HG03175 (cell line): ENCODE measurements at regions not wholly inside any gene's neighbourhood (a gene's known extent, or its start where the extent isn't known, plus 50 kb on each side); places are given as distances from the start of the nearest gene placed in this dataset.

ENCODE experiments used
- ATAC-seq: cut with Tn5 transposase; IDR thresholded peaks from one replicate; pipeline ENCODE4 v1.9.1; 2021; ENCODE audit warnings: mild to moderate bottlenecking, moderate library complexity; ENCODE audit not compliant: unreplicated experiment

DNA sequence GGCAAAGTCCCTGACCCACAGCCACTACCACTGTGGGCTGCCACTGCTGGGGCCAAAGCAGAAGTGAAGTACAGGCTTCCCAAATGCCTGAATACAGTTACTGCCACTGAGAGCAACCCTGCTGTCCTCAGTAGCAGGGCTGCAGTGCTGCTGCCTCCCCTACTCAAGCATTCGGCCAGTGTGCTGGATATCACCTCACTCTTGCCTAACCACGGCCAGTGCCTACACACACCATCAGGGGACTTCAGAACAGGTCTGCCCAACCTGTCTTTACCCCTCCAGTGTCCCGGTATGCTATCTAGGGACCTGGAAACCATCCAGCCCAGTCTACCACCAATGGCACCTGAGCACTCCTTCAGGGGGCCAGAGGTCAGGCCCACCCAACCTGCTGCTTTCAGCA is 261.5 kb upstream of the COL8A1 start:
- ATAC-seq: no peak

- ATAC-seq: no peak
Observed at GRCh38 chr3:99373846-99374210, 264.6 kb upstream of the COL8A1 start.

DNA sequence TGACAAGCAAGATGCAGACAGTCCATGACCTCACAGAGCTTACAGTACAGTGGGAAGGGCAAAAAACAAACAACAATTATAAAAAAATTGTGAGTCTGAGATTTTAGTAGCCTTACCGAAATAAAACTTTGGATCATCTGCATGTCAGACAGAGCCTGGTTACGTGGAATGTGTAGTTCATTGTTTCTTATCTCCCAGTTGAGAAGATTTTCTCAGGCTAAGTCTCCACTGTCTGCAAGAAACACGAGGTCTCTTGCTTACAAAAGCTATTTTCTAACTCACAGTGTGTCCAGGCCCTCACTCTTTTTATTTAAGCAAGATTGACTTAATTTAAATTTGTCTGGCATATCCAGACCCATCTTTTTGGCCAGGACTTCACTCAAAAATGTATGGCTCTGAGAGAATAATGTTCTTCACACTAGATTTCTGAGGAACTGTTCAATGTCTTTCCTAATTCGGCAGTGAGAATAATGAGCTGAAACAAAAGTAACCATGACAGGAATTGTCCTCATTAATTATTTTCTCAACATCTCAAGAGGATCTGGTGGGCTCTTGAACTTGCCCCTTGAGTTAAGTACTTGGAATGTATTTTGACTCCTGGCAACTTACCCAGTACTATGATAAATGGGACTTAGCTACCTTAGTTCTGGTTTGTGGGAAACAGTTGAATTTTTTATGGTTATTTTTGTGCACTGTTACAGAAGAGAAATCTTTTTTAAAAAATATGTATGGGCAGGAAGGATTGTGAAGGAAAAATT is 265.1 kb upstream of the COL8A1 start:
- ATAC-seq: no peak

GRCh38 chr3:99366663-99367429 is 271.5 kb upstream of the COL8A1 start:
- no peak for ATAC-seq

DNA sequence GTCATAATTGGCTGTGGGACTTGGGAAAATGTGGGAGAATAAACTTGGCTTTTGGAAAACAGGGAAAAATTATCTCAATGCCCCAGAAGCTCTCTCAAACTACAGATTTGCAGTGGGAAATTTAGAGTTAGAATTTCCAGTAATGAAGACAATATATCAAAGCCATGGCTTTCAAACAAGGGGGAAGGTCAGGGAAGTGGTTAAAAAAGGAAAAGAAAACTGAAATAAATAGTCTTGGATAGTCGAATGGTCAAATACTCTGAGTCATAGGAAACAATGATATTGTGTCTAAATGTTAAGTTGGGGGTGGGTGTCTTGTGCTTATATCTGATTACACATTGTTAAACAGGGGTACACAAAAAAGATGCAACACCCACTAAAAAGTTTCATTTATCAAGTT is 272.4 kb upstream of the COL8A1 start:
- ATAC-seq: no peak

- ATAC-seq: no peak
Observed at GRCh38 chr3:99365396-99365795, 273.0 kb upstream of the COL8A1 start.

DNA sequence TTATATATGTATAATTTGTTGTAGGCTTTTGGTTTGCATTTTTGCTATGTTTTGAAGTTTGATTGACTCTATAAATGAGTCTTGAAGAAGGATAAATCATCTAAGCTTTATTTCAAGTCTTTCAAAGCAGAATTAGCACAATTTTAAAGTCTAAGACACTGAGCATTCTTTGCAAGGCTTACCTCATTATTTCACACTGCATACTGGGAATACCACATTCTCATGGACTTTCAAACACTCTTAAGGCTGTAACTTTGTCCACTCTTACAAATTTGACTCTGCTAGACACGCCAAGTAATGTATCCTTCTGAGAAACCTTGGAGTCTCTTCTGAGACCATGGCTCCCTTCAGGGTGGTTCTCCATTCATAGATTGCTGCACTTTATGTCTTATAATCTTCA is 281.3 kb upstream of the COL8A1 start:
- ATAC-seq: no peak

DNA sequence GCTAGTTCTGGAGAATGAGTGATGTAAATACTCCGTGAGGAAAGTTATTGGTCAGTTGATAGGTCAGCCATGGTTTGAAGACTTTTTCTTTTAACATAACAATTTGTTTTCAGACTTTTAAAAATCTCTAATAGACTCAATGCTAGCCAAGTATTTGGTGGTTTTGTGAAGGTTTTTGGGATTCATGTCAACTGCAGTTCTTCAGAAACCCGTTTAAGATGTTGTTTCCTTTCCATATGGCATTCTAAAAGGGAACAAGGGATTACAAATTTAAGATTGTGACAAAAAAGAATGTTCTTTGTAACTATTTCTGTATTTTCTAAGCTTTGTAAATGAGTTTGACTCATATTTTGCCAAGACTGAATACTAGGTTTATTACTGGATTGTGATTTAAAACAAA is 281.7 kb upstream of the COL8A1 start:
- no peak for ATAC-seq

- ATAC-seq: no peak
Observed at GRCh38 chr3:99355465-99355864, 282.9 kb upstream of the COL8A1 start.

DNA sequence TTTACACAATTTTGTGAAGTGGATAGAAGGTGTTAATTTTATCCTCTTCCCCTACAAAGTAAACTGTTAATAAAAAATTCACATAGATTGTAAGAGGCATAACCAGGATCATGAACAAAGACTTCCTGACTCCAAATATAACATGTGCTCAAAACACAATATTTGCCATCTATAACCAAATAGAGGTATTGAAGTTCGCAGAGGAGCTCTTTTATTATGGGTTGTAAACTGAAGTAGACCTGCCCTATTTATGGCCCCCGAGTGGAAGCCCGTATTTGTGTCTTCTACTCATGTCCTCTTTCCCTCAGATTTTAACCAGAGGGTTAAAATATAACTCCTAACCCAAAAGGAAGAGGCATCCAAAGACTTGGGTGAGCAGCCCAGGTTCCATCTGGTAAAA is 285.6 kb upstream of the COL8A1 start:
- ATAC-seq: no peak

DNA sequence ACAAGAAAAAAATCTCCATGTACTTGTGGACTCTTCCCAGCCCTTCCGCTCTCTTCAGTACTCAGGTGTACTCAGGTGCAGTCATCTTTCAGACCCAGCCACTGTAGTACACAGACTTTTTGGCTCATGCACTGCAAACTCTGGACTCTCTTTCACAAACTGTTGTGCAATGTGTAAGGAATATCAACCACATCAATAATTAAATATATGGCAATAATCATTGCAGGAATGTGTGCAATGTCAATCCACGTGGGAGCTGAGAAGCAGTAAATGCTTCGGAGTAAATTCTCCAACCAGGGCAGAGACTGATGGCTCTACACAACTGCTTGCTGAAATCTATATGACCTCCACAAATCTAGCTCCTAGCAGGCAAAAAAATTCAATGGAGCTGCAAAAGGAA is 287.3 kb upstream of the COL8A1 start:
- ATAC-seq: no peak

DNA sequence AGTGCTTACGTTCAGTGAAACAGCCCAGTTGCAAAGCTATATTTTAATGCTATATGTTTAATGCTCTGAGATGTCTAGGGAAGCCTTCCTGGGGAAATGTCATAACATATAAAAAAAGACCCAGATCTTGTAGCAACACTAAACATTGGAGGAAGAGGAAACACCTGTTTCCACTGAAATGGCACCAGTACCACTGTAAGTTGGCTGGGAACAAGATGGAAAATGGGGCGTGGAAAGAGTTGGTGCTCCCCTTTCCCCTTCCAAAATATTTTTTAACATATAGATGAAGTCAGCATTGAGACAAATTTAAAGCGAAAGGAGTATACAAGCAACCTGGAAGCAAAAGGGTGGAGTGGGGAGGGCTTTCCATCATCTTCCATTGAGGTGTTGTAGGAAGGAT is 289.9 kb upstream of the COL8A1 start:
- ATAC-seq: no peak

DNA sequence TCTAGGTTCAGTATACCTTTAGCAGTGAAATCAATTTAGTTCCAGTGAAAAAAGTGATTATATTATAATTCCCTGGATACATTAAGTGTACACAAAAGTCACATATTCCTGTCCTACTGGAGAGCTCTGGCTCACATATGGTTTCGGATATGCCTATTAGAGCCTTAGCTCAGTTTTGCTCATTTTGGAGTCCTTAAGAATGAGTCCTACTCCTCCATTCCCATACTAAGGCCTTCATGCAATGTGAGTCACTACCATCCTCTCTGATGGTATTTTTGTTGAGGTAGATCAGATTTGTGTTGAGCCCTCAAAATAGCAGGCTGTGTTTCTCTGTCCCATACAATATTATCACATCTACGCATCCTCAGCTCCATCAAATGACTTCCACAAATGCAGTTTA is 294.2 kb upstream of the COL8A1 start:
- ATAC-seq: no peak

- ATAC-seq: no peak
Observed at GRCh38 chr3:99342383-99342782, 296.0 kb upstream of the COL8A1 start.

DNA sequence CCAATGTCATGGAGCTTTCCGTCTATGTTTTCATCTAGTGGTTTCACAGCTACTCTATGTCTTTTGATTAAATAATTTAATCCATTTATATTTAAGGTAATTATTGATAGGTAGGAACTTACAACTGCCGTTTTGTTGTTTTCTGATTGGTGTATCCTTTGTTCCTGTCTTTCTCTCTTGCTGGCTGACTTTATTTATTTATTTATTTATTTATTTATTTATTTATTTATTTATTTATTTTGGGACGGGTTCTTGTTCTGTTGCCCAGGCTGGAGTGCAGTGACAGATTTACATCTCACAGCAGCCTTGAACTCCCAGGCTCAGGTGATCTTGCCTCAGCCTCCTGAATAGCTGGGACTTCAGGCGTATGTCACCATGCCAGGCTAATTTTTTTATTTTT is 299.2 kb upstream of the COL8A1 start:
- no peak for ATAC-seq

- no peak for ATAC-seq
Observed at GRCh38 chr3:99332718-99333117, 305.7 kb upstream of the COL8A1 start.

- ATAC-seq: no peak
Observed at GRCh38 chr3:99332276-99332675, 306.1 kb upstream of the COL8A1 start.

- no peak for ATAC-seq
Observed at GRCh38 chr3:99330924-99331532, 307.4 kb upstream of the COL8A1 start.

- ATAC-seq: no peak
Observed at GRCh38 chr3:99330281-99330680, 308.1 kb upstream of the COL8A1 start.

DNA sequence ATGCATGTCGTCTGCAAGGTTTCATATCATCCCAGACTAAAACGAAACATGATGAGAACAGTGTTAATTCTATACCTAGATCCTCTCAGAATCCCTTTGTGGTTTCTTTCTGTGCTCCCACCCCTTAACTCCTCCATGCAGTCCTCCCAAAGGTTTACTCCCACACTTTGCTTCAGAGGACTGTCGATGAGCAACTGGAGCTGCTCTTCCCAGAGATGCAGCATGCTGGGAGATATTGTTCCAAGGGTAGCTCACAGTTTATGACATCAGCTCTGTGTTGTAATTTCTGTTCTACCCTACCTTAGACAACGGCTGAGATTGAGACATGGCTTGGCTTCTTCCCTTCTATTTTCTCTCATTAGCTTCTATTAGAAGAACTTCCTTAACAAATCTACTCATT is 313.0 kb upstream of the COL8A1 start:
- no peak for ATAC-seq

DNA sequence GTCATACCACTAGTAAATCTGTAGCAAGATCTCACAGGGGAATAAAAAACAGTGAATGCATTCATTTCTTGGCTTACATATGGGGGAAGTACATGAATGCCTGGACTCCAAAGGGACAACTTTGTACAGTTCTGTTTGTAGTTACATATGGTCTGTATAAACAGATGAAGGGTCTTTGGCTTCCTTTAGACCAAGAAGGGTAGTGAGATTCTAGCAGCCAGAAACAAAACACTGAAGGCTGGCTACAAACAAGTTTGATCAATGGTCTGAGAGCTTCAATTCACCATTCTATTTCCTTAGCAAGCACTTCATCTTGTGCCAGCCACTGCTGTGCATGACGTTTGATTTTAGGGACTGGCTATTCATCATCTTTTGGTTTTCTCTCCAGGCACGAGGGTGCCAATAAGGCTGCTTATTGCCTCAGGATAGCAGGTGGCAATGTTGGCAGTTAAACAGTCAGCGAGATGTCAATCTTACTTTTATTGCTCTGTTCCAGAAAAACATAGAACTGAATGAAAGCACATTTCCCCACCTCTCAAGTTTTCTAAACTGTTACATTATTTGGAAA is 313.7 kb upstream of the COL8A1 start:
- no peak for ATAC-seq

- no peak for ATAC-seq
Observed at GRCh38 chr3:99323940-99324339, 314.5 kb upstream of the COL8A1 start.
